HG03469 (cell line): ENCODE measurements at regions not wholly inside any gene's neighbourhood (a gene's known extent, or its start where the extent isn't known, plus 50 kb on each side); places are given as distances from the start of the nearest gene placed in this dataset.

Experiments used
- ATAC-seq: cut with Tn5 transposase; IDR thresholded peaks from one replicate; pipeline ENCODE4 v1.9.1; 2021; ENCODE audit warnings: mild to moderate bottlenecking, moderate library complexity, moderate number of reproducible peaks; ENCODE audit not compliant: unreplicated experiment

GRCh38 chr9:25613709-25614108, 64.5 kb downstream of the TUSC1 start:
- ATAC-seq = no peak

DNA sequence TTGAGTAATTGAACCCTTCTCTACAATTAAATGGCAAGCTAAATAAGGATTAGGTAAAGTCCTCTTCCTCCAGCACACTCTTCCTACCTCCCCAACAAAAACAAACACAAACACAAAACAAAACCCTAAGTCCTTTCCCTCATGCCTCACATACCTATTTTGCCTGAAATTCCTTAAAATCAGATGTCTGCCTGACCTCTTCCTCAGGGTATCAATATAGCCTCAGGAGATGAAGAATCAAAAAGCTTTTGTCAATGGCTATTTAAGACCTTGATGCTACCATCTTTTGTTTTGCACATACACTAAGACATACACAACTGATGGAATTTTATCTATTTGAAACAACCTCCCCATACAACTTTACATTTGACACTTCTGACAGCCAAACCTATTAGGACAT, 75.1 kb downstream of the TUSC1 start:
- no peak for ATAC-seq

DNA sequence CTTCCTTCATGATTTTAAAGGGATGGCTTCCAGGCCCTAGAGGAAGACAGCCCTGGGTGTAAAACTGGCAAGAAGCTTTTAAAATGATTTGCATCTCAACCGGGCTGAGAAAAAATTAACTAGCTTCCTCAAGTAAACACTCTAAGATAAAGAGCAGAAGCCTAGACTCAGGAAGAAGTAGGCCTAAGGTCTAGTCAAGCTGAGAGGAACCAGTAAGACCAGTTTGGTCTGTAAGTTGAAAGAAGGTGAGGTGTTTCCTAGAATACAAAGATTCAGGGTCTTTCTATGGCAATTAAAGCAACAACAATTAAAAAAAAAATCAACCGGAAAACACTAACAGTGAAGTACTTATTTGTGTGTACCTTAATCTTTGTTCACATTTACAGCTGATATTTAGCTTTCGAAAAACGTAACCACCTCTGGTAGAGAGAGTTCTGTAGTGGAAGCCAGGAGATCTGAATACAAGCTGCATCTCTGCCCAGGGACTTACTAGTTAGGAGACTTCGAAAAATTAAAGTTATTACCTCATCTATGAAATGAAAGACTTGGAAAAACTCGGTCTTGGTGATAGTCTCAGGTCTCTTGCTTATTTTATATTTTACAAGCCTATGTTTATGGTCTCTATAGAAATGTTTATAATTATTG, 75.7 kb downstream of the TUSC1 start:
- no peak for ATAC-seq

DNA sequence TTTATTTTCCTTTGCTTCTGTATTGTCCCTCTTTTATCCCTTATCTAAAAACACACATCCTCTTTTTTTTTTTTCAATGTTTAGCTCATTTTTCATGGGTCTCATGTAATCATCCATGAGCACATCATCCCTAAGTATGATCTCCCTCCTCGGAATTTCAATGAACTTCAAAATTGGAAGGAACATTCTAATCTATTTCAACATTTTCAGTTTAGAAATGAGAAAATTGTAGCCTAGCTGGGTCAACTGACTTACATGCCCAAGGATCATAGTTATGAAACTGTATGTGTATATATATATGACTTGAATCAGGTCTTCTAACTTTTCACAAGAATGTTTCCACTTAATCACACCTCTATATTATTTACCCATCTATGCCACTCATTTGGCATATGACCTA, 77.7 kb downstream of the TUSC1 start:
- no peak for ATAC-seq

DNA sequence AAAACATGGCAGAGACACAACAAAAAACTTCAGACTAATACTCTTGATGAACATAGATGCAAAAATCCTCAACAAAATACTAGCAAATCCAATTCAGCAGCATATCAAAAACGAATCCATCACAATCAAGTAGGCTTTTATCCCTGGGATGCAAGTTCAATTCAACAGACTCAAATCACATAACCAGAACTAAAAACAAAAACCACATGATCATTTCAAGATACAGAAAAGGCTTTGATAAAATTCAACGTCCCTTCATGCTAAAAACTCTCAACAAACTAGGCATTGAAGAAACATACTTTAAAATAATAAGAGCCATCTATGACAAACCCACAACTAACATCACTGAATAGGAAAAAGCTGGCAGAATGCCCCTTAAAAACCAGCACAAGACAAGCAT, 93.6 kb downstream of the TUSC1 start:
- ATAC-seq = no peak

- ATAC-seq = no peak
Measured at GRCh38 chr9:25573281-25573680, 105.0 kb downstream of the TUSC1 start.

GRCh38 chr9:25571491-25571890, 106.8 kb downstream of the TUSC1 start:
- no peak for ATAC-seq

DNA sequence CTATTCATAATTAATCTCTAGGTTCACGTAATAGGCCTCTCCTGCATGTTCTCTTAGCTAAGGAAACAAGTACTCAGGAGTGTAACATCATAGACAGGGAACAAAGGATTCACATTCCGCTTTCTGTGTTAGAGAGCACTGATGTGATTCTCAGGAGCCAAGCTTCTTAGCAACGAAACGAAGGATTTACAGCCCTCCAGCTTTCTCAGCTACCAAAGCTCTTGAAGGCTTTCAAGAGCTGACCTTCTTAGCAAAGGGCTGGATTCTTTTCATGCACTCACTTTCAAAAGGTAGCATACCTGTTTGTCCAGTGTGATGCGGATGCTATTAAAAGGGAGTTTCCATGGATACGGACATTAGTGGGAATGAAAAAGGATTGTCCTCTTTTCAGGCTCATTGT, 107.4 kb downstream of the TUSC1 start:
- ATAC-seq = no peak

DNA sequence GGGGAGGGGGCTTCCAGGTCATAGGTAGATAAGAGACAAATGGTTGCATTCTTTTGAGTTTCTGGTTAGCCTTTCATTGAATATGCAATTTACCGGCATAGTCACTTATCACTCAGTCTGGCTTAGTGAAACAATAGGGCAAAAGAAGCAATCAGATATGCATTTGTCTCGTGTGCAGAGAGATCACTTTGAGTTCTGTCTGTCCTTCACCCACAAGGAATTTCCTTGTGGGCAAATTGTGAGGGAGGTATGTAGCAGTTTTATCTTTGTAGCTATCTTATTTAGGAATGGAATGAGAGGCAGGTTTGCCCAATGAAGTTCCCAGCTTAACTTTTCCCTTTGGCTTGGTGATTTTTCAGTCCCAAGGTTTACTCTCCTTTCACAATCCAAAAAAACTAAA, 116.1 kb downstream of the TUSC1 start:
- no peak for ATAC-seq

- ATAC-seq = no peak
Measured at GRCh38 chr9:25557645-25558300, 120.5 kb downstream of the TUSC1 start.

DNA sequence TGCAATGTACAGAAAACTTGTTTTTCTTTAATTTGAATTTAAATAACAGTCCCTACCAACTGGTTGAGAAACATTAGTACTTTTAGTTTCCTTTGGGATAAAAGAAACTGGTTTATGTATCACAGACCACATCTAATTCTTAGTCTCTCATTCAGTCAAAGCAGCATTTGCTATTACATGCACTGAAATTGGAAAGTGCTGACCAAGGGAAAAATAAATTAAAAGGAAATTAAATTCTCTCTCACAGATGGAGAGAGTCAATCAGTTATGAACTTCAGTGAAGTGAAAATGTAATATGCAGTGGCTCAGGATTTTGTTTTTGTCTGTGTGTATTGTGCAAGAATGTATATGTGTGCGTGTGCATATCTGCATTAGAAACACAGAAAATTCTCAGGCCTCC, 121.7 kb downstream of the TUSC1 start:
- ATAC-seq = no peak

DNA sequence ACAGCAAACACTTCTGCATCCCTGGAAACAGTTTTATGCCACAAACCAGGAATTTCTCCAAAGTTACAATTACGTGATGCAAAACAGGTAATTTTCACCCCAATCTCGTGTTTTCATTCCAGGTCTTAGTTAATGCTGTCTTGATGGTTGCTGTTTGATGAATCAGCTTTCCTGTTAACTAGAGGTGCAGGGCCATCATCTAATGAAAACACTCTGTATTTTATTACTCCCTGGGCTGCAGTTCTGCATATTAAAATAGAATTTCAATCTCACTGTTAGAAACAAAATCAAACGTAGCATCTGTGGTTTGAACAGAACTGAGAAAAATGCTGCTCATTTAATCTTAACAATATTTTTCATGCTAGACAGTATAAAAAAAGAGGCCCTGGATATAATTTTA, 129.4 kb downstream of the TUSC1 start:
- ATAC-seq = no peak

- no peak for ATAC-seq
Measured at GRCh38 chr9:25543806-25544205, 134.4 kb downstream of the TUSC1 start.

- ATAC-seq = no peak
Measured at GRCh38 chr9:25542319-25542718, 135.9 kb downstream of the TUSC1 start.

- no peak for ATAC-seq
Measured at GRCh38 chr9:25537808-25538207, 140.4 kb downstream of the TUSC1 start.

GRCh38 chr9:25519286-25519685, 159.0 kb downstream of the TUSC1 start:
- no peak for ATAC-seq

- ATAC-seq = no peak
Measured at GRCh38 chr9:25517701-25518100, 160.5 kb downstream of the TUSC1 start.

DNA sequence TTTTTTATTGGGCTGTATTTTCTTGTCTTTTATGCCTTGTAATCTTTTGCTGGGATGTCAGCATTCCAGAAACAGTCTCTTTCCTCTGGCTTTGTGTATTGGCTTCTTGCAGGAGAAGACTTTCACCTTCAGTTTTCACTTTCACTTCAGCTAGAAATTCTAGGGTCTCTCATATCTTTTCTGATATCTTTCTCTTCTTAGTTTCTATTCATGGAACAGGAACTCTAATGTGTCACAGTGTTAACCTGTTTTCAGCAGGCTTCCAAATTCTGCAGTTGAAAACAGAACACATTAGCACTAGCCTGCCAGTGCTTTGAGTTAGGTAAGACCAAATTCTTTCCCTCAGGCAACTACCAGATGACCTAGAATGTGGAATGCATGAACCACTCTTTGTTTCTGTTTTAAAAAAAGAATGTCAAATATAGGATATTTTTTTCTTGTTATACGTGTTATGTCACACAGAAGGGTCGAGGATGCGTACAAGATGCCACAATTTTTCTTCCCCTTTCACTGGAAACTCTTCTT, 164.7 kb downstream of the TUSC1 start:
- ATAC-seq = no peak

DNA sequence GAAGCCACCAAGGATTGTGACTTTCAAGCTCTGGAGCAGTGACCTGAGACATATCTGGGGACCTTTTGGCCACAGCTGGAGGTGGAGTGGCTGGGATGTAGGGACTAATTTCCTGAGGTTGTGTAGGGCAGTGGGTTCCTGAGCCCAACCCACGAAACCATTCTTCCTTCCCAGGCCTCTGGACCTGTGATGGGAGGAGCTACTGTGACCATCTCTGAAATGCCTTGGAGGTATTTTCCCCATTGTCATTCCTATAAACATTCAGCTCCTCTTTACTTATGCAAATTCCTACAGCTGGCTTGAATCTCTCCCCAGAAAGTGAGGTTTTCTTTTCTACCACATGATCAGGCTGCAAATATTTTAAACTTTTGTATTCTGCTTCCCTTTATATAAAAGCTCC, 172.6 kb downstream of the TUSC1 start:
- no peak for ATAC-seq

DNA sequence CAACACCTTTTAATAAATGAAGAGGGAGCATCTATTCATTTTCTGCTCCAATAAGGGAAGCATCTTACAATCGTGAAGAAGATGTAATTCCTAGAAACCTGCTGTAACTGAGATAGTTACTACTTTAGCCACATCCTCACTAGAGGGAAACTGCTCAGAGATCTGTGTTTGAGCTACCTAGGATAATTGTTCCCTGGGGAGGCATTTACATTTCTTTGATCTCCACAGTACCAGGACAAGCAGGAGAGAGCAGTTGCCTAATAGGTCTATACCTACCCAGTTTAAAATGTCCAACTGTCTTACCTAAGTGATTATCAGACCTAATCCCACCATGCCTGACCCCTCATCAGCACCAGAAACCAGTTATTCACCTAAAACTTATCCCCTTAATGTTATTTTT, 196.9 kb downstream of the TUSC1 start:
- ATAC-seq = no peak

DNA sequence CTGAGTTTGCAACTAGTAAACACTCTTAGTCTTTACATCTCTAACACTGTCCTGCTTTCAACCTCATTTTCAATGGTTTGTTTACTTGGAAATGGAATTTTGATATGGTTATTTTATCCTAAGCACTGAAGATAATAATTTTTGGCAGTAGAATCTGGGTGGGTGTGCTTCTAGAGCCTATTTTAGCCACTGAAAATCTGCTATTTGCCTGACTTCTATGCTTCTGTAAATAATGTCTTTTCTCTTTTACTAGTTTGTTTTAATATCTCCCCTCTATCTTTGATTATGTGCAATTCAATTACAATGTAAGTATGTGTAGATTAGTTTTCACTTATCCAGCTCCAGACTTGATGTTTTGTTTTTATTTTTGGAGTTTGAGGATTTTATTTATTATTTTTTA, 197.5 kb downstream of the TUSC1 start:
- ATAC-seq = no peak

GRCh38 chr9:25472681-25473080, 205.6 kb downstream of the TUSC1 start:
- ATAC-seq = no peak
